B cell (primary cell): ENCODE measurements at regions not wholly inside any gene's neighbourhood (a gene's known extent, or its start where the extent isn't known, plus 50 kb on each side); places are given as distances from the start of the nearest gene placed in this dataset.

Experiments used
- ATAC-seq: fragments of 200-7000 bp; cut with Tn5 transposase; one replicate; pipeline ENCODE4 v1.10.0; 2021; ENCODE audit warnings: low read depth, mild to moderate bottlenecking, moderate number of reproducible peaks, moderate library complexity
- CTCF ChIA-PET: fragments of 350-600 bp; sonication (Branson Sonifier 250); formaldehyde crosslinking; loops from one replicate; lab custom pipeline; 2021; ENCODE audit warnings: antibody characterized with exemption, inconsistent platforms; lab: Charles Lee
- POLR2A ChIA-PET: fragments of 350-600 bp; sonication (Branson Sonifier 250); formaldehyde crosslinking; loops from one replicate; lab custom pipeline; 2021; ENCODE audit warnings: antibody characterized with exemption; lab: Charles Lee
- DNase-seq: peaks from one replicate; pipeline ENCODE4 v3.0.0; 2013
- H2AFZ ChIP-seq: 2 replicates; pipeline ENCODE4 v1.6.1; 2012; ENCODE audit warnings: mild to moderate bottlenecking, low read depth, low read length; ENCODE audit not compliant: insufficient read depth, poor library complexity, severe bottlenecking
- H3K27ac ChIP-seq, 2 donors: 1 replicate in 1 of 2; 2 replicates in 1 of 2; pipeline ENCODE4 v1.5.1; 2012 to 2013; ENCODE audit warnings: low read length in 2 of 2, mild to moderate bottlenecking in 2 of 2, moderate library complexity in 1 of 2
- H3K27me3 ChIP-seq, 4 experiments: fragments of 200-600 bp in 1 of 4; sonication (generic) in 1 of 4; replicated peaks in 1 of 4; 1 replicate in 2 of 4; 2 replicates in 2 of 4; pipeline versions ENCODE4 v1.6.1 to v1.7.0; 2013 to 2016; ENCODE audit warnings: low read length in 3 of 4, mild to moderate bottlenecking in 2 of 4, mixed read lengths in 1 of 4, moderate library complexity in 1 of 4; ENCODE audit not compliant: insufficient read depth in 4 of 4, control insufficient read depth in 3 of 4; ENCODE audit errors: control extremely low read depth in 1 of 4
- H3K36me3 ChIP-seq, 2 experiments: replicated peaks in 1 of 2; 1 replicate in 1 of 2; 2 replicates in 1 of 2; pipeline versions ENCODE4 v1.6.1 to v1.7.1; 2013; ENCODE audit warnings: low read length in 1 of 2; ENCODE audit not compliant: insufficient read depth in 2 of 2, control insufficient read depth in 1 of 2; ENCODE audit errors: control extremely low read depth in 1 of 2, extremely low read depth in 1 of 2
- H3K4me1 ChIP-seq, 2 donors: fragments of 200-600 bp in 1 of 2; sonication (generic) in 1 of 2; 1 replicate in 1 of 2; 2 replicates in 1 of 2; pipeline versions ENCODE4 v1.5.1 to v1.6.1; 2013 to 2017; ENCODE audit warnings: low read length in 2 of 2; ENCODE audit not compliant: control insufficient read depth in 2 of 2, insufficient read depth in 2 of 2
- H3K4me2 ChIP-seq: replicated peaks from 2 replicates; pipeline ENCODE3; 2012; ENCODE audit warnings: mild to moderate bottlenecking, low read depth, low read length; ENCODE audit not compliant: poor library complexity, severe bottlenecking
- H3K4me3 ChIP-seq, 5 experiments: fragments of 200-600 bp in 1 of 5; sonication (generic) in 1 of 5; 1 replicate in 3 of 5; 2 replicates in 2 of 5; pipeline versions ENCODE4 v1.5.1 to v1.7.0; 2011 to 2016; ENCODE audit warnings: low read length in 4 of 5, mild to moderate bottlenecking in 4 of 5, low read depth in 2 of 5, control low read depth in 1 of 5, moderate library complexity in 1 of 5; ENCODE audit not compliant: insufficient read depth in 1 of 5; ENCODE audit errors: control extremely low read depth in 1 of 5, extremely low read depth in 1 of 5
- H3K79me2 ChIP-seq: fragments of 200-600 bp; sonication (generic); one replicate; pipeline ENCODE4 v1.6.0; 2016; ENCODE audit warnings: low read length; ENCODE audit not compliant: control insufficient read depth, insufficient read depth
- H3K9ac ChIP-seq: fragments of 200-600 bp; sonication (generic); 2 replicates; pipeline ENCODE4 v1.6.1; 2017; ENCODE audit warnings: mild to moderate bottlenecking, low read length, moderate library complexity
- H3K9me3 ChIP-seq, 3 donors: one replicate each; pipeline versions ENCODE4 v1.6.1 to v1.7.1; 2013; ENCODE audit warnings: low read length in 2 of 3; ENCODE audit not compliant: control insufficient read depth in 2 of 3, insufficient read depth in 1 of 3; ENCODE audit errors: control extremely low read depth in 1 of 3
- H4K20me1 ChIP-seq: 2 replicates; pipeline ENCODE4 v1.6.0; 2012; ENCODE audit warnings: mild to moderate bottlenecking, low read length; ENCODE audit not compliant: insufficient read depth, control insufficient read depth, poor library complexity, severe bottlenecking
- H3K27ac Mint-ChIP-seq: one replicate; pipeline ENCODE4 v1.8.0; 2021; ENCODE audit warnings: mixed read lengths
- H3K27me3 Mint-ChIP-seq: one replicate; pipeline ENCODE4 v1.8.0; 2021; ENCODE audit warnings: mixed read lengths
- H3K4me1 Mint-ChIP-seq: one replicate; pipeline ENCODE4 v1.8.0; 2021; ENCODE audit warnings: mixed read lengths
- H3K4me3 Mint-ChIP-seq: one replicate; pipeline ENCODE4 v1.8.0; 2021; ENCODE audit warnings: mixed read lengths
- H3K9me3 Mint-ChIP-seq: one replicate; pipeline ENCODE4 v1.8.0; 2022; ENCODE audit warnings: mixed read lengths; ENCODE audit not compliant: insufficient read depth
- EZH2 ChIP-seq: IDR thresholded peaks from 2 replicates; pipeline ENCODE4 v1.6.1; 2012; ENCODE audit warnings: borderline replicate concordance, low read depth, mild to moderate bottlenecking, moderate library complexity, low read length; ENCODE audit not compliant: insufficient read depth, poor library complexity, severe bottlenecking
- WGBS: methylation state at CpG from one replicate; pipeline ENCODE4 v1.1.5; 2013; ENCODE audit warnings: missing lambda C conversion rate; ENCODE audit not compliant: insufficient coverage; 5-methylcytosine and 5-hydroxymethylcytosine counted together
- intact Hi-C: fragments of 100-400 bp; cut with micrococcal nuclease; formaldehyde crosslinking; loops from one replicate; pipeline ENCODE4 v1.10.0; 2022
- TF ChIP-seq, protein P1 (sequence below): fragments of 200-600 bp; IDR thresholded peaks from one replicate; pipeline ENCODE4 v1.8.0; 2022; ENCODE audit warnings: antibody characterized with exemption, mild to moderate bottlenecking

DNA sequence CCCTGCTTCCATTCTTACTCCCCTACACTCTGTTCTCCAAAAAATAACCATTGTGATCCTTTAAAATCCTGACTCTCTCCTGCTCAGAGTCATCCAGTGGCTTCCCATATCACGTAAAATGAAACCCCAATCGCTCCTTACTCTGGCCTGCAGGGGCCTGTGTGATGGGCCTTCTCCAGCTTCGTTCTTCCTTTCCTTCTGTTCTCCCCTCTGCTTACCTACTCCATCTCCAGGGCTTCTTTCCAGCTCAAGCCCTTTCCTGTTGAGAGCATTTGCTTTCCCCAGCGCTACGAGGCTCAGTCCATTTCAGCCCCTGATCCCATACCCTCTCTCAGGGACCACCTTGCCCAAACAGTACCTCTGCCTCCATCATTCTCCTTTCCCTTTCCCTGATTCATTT, 144.4 kb upstream of the ARHGAP5 start:
- intact Hi-C loops = no loop called here
- WGBS = 94% methylated on average over 3 of the region's 5 CpGs
- Mint-ChIP-seq H3K4me1 (no peaks in the 10 kb centered on the region), H3K4me3 (no peak overlapping the region), H3K27me3 (no peaks in the 10 kb centered on the region), H3K27ac (no peak overlapping the region), H3K9me3 (no peaks in the 10 kb centered on the region)
- H3K4me3 ChIP-seq = no peak overlapping the region
- ATAC-seq (no peak), DNase-seq (no peak)
- no peaks in the 10 kb centered on the region for H3K79me2 ChIP-seq
- no peaks in the 10 kb centered on the region for H4K20me1 ChIP-seq
- ChIA-PET POLR2A (no interaction called here), CTCF (interaction anchor here (12.7 kb wide), 1 partner anchor 319 kb away, joined by 219 read pairs; no protein-coding TSS in a partner anchor)
- no peak overlapping the region for H3K4me2 ChIP-seq
- H3K9ac ChIP-seq = no peak overlapping the region
- no peak for TF ChIP-seq EZH2
- TF ChIP-seq, protein P1, sequence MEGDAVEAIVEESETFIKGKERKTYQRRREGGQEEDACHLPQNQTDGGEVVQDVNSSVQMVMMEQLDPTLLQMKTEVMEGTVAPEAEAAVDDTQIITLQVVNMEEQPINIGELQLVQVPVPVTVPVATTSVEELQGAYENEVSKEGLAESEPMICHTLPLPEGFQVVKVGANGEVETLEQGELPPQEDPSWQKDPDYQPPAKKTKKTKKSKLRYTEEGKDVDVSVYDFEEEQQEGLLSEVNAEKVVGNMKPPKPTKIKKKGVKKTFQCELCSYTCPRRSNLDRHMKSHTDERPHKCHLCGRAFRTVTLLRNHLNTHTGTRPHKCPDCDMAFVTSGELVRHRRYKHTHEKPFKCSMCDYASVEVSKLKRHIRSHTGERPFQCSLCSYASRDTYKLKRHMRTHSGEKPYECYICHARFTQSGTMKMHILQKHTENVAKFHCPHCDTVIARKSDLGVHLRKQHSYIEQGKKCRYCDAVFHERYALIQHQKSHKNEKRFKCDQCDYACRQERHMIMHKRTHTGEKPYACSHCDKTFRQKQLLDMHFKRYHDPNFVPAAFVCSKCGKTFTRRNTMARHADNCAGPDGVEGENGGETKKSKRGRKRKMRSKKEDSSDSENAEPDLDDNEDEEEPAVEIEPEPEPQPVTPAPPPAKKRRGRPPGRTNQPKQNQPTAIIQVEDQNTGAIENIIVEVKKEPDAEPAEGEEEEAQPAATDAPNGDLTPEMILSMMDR = no peak
- no peak overlapping the region for H2AFZ ChIP-seq
- H3K9me3 ChIP-seq = no peaks in the 10 kb centered on the region
- no peaks in the 10 kb centered on the region for H3K27me3 ChIP-seq
- H3K4me1 ChIP-seq = peaks cover 0 to under 1% of the 10 kb centered on the region in 2 donors
- no peaks in the 10 kb centered on the region for H3K36me3 ChIP-seq
- H3K27ac ChIP-seq = no peak overlapping the region

DNA sequence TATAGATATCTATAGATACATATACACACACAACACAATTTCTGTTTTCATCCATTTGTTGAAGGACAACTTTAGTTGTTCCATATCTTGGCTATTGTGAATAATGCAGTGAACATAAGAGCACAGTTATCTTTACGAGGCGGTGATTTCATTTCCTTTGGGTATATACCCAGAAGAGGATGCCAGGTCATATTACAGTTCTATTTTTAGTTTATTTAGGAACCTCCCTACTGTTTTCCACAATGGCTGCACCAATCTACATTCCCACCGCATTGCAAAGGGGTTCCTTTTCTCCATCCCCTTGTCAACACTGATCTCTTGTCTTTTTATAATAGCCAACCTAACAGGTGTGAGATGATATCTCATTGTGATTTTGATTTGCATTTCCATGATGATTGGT, 143.4 kb upstream of the ARHGAP5 start:
- Histone ChIP-seq H2AFZ (no peak overlapping the region), H3K4me3 (no peak overlapping the region), H3K4me2 (no peak overlapping the region), H3K9ac (no peak overlapping the region), H4K20me1 (no peaks in the 10 kb centered on the region), H3K27ac (no peak overlapping the region), H3K27me3 (no peaks in the 10 kb centered on the region), H3K36me3 (no peaks in the 10 kb centered on the region), H3K79me2 (no peaks in the 10 kb centered on the region), H3K9me3 (no peaks in the 10 kb centered on the region), H3K4me1 (peaks cover 0 to 3% of the 10 kb centered on the region in 2 donors)
- Mint-ChIP-seq H3K9me3 (no peaks in the 10 kb centered on the region), H3K4me1 (peaks cover 4% of the 10 kb centered on the region), H3K4me3 (no peak overlapping the region), H3K27me3 (no peaks in the 10 kb centered on the region), H3K27ac (no peak overlapping the region)
- no CpG with 5 or more reads among the region's 3 CpGs for WGBS
- no peak for DNase-seq
- intact Hi-C loops = no loop called here
- TF ChIP-seq, protein P1 = no peak
- TF ChIP-seq EZH2 = no peak
- POLR2A ChIA-PET = no interaction called here
- ATAC-seq = no peak
- CTCF ChIA-PET = interaction anchor here (4.1 kb wide), 1 partner anchor 7 kb away, joined by 13 read pairs; no protein-coding TSS in a partner anchor
